GM21825 (cell line): ENCODE measurements at regions not wholly inside any gene's neighbourhood (a gene's known extent, or its start where the extent isn't known, plus 50 kb on each side); places are given as distances from the start of the nearest gene placed in this dataset.
"Not testable (repeated sequence)": the region's sequence is repeated elsewhere in the genome, so short reads cannot be mapped to it uniquely, and the experiment has no call there.

Experiments used
- ATAC-seq: cut with Tn5 transposase; IDR thresholded peaks from one replicate; pipeline ENCODE4 v1.9.1; 2021; ENCODE audit warnings: mild to moderate bottlenecking, moderate library complexity; ENCODE audit not compliant: unreplicated experiment

DNA sequence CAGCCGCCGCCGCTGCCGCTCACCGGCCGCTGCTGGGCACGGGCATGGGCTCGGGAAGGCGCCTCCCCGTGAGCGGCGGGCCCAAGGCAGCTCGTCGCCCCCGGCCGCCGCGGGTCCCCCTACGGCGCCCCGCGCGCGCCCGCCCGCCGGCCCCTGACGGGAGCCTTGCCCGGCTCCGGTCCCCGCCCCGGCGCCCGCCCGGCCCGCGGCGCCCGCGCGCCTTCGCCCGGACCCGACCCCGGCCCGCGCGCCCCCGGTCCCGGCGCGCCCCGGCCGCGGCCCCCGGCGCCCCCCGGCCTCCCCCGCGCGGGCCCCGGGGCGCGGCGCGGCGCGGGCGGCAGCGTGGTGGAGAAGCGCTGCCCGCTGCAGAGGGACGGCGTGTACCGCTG is 177.7 kb downstream of the OR4M2 start:
- ATAC-seq: no peak

DNA sequence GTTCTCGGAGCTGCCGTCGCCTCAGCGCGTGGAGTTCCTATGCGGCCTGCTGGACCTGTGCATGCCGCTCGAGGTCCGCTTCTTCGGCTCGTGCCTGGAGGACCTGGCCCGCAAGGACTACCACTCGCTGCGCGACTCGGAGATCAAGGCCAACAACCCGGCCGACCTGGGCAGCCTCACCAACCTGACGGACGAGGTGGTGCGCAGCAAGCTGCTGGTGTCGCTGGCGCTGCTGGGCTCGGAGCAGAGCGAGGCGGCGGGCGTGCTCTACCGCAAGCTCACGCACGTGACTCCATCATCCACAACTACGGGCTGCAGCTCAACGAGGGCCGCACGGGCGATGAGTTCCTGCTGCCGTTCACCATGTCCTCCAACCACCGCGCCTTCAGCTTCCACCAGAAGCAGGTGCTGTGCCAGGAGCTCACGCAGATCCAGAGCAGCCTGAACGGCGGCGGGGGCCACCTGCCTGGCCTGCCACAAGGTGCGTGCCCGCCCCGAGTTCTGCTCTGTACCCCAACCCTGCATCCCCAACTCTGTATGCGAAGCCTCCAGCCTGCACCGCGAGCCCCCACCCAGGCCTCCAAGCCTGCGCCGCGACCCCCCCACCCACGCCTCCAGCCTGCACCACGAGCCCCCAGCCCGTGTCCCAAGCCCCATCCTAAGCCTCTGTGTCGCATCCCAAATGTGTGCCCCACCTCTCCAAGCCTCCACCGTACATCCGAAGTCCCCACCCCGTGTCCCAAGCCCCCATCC is 178.2 kb downstream of the OR4M2 start:
- ATAC-seq: no peak

DNA sequence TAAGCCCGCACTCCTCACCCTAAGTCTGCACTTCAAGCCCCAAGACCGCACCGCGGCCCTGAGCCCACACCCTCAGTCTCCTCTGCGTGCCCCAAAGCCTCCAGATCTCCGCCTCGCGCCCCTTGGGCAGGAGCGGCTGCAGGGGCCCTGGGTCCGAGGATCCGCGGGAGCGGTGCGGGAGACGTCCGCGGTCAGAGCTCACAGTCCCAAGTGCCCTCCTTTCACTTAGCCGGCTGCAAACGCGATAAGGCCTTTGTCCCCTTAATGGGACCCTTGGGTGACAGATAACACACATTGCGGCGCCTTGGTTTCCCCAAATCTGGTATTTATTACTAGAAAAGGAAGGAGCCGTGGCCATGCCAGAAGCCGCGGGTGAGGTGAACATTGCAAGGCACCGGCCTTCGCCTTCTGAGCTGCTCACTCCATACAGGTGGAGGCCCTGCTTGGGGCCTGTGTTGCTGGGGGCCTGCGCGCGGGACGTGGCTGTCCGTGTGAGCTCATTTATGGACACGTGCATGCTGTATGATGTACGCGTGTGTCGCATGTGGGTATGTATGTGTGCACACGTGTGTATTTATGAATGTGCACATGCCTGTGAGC is 178.9 kb downstream of the OR4M2 start:
- not testable (repeated sequence) for ATAC-seq

DNA sequence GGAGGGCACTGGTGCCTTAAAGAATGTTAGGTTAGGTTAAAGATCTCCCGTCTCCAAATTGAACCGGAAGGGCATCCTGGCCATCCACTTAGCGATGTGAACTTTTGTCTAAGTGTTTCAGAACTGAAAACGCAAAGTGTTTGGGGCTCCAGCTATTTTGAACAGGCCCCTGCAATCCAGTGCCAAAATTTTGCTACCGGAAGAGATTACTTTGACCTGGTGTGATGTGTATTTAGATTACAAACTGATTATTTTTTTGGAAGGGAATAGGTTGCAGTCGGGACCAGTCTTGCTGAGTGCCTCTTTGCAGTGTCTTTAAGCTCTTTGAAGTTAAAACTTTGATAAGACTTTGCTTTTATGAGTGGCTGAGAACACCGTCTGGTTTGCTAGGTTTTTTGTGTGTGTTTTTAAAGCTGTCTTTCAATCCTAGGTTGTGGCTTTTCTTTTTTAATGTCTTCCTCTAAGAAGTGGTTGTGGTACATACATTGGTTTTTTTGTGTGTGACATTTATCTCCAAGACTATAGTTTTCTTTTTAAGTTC is 179.6 kb downstream of the OR4M2 start:
- no peak for ATAC-seq

DNA sequence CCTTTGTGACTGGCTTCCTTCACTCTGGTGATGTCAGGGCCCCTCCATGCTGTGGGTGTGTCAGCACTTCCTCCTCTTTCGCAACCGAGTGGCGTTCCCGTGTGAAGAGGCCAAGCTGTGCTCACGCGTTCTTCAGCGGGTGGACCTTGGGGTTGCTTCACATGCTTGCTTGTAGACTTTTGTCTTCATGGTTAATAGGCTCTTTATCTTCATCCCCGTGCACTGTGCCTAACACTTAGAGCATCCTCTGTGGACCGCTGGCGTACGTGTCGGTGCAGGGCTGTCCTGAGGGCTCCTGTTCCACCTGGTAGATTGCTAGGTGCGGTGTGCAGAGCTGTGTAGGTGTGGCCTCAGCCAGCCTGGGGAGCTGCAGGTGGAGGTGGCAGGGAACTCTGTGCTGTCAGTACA is 182.3 kb downstream of the OR4M2 start:
- ATAC-seq: no peak

DNA sequence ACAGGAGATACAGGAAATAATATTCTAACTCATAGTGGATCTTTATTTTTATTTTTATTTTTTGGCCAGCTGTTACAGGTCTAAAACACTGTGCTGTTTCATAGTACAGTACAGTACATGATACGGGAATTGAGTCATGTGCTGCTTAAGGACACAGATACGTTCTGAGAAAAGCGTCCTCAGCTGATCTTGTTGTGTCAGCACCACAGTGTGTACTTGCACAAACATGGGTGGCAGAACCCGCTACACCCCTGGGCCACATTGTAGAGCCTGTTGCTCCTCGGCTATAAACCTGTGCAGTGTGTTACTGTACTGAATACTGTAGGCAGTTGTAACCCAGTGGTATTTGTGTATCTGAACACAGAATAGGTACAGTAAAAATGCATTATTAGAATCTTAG is 183.4 kb downstream of the OR4M2 start:
- ATAC-seq: no peak

DNA sequence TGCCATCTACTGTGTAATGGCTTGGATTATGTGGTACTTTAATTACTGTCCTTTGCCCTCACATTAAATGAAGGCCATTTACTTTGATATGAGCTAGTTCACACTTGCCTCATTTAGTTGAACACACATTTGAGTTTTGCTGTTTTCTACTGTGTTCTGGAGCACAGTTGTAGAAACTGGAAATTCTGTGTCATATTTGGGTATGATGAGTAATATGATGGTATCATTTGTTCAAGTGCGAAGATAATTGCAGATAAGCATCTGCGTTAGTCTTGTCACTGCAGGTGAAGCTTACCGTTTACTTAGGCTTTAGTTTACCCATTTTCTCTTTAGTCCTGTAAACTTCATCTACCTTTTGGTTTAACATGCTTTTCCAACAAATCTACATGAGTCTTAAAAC is 183.9 kb downstream of the OR4M2 start:
- not testable (repeated sequence) for ATAC-seq

DNA sequence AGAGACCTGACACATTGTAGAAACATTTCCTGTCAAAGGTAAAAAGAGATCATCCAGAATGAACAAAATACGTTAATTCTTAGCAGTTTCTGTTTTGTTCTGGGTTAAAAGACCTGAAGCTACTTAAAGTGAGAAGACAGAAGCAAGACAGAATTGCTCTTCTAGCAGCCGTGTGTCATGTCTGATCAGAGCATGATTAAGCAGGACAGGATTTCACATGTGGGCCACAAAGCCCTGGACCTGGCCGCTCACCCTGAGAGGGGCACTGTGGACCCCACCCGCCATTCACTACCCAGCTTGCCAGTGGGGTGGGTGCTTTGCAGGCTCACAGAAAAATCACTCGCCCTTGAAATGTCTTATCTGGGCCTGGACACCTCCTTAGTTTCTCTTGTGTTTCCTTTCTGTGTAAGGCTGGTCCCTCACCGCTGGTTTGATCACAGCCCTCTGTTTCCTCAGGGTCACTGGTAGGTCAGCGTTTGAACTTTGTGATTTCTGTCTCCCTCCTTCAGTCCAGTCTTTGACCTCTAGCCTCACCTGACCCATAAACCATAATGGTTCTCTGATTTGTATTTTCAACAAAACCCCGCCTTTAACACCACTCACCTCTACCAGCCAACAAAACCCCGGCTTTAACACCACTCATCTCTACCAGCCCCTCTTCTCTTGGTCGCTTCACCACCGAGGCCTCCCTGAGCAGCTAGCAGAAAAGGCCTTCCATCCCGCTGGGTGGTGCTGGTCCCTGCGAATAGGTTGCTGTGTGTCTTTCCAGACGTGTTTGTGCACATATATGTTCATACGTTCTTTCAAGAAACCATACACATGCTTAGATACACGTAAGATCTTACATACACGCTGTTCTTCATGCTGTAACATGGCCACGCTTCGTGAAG is 185.0 kb downstream of the OR4M2 start:
- ATAC-seq: no peak

DNA sequence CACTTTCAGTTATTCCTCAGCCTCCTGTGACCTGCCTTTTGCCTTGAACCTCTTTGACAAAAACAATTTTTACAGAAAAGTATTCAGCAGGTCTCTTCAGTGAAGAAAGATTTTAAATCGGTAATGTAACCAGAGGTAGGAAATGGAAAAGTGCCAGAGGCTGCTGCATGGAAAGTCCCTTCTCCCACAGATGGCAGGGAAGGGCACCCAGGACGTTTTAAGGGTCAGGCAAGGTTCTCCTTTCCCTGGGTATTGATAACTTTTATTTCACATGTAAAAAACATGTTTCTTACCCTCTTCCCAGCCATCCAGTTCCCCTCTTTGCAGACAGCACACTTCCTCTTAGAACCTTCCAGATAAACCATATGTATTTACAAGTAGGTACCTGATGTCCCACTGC is 185.6 kb downstream of the OR4M2 start:
- no peak for ATAC-seq

DNA sequence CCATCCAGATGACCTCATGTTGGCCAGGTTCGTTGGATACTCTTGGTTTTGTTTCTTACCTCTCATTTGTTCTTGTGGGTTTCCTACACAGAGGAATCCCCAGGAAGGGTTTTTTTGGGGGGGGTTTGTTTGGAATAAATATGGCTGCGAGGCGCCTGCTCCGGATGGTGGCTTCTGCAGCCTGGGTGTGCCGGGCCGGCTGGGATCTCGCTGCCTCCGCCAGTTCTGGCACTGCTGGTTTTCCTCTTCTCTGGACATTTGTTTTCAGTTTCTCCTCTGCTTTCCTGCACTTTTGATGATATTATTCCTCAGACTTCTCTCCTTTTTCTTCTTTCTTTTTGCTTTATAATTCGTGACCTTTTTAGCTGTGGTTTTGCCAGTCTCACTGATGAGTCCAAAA is 187.4 kb downstream of the OR4M2 start:
- ATAC-seq: no peak

DNA sequence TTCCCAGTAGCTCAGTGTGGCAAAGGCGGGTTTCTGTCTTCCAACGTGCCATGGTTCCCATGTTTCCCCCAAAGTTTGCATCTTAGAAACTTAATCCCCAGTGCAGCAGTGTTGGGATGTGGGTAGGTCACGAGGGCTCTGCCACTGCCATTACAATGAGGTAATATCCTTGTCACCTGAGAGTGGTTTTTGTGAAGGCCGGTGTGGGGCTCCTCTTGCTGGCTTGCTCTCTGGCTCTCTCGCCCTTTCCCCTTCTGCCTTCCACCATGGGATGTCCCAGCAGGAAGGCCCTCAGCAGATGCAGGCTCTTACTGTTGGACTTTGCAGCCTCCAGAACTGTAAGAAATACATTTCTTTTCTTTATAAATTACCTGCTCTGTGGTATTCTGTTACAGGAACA is 187.9 kb downstream of the OR4M2 start:
- not testable (repeated sequence) for ATAC-seq

DNA sequence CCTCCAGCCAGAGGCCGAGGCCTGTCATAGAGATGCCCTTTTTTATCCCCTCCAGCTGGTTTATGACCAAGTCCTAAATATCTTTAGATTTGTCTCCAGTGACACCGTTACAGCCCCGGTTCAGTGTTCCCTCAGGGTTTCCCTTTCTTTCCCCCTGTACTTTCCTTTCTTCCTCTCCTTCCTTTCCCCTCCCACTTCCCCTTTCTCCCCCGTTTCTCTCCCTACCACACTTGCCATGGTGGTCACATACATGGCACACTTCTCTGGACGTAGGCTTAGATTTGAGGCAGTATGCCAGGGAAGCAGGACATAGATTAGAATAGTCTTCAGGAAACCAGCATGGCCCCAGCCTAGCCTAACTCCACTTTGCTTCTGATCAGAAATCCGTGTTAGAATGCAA is 188.3 kb downstream of the OR4M2 start:
- not testable (repeated sequence) for ATAC-seq

DNA sequence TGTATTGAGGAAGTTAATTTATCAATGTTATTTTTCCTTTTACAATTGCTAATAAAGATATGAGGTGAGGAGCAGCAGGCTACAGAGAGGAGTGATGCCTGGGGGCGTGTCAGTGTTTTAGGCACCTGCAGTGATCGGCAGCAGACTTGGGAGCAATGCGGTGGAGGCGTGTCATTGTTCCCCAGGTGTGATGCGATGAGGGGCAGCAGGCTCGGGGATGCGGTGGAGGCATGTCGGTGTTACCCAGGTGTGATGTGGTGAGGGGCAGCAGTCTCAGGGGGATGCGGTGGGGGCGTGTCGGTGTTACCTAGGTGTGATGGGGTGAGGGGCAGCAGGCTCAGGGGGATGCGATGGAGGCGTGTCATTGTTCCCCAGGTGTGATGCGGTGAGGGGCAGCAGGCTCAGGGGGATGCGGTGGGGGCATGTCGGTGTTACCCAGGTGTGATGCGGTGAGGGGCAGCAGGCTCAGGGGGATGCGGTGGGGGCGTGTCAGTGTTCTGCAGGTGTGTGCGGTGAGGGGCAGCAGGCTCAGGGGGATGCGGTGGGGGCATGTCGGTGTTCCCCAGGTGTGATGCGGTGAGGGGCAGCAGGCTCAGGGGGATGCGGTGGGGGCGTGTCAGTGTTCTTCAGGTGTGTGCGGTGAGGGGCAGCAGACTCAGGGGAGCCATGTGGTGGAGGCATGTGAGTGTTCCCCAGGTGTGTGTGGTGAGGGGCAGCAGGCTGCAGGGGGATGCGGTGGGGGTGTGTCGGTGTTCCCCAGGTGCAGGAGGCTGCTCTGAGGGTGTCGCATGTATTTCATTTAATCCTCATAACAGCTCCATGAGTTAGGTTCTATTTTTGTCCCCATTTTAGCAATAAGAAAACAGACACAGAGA is 186.2 kb upstream of the GOLGA6L22 start:
- not testable (repeated sequence) for ATAC-seq

DNA sequence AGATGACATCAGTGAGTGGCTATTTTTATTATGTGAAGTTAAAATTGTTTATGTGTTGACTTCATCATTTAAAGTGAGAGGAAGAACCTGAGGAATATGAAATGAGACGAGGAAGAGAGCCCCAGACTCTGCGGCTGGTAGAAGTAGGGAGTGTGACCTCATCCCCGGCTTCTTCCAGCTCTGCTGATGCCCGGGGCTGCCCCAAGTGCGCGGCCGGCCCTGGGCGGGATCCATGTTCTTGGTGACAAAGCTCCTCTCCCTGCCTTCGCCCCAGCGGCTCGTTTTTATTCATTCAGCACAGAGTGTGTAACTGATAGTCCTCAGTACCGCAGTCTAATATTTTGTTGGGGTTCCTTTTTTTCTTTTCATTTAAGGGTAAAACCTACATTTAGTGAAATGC is 185.5 kb upstream of the GOLGA6L22 start:
- ATAC-seq: not testable (repeated sequence)

DNA sequence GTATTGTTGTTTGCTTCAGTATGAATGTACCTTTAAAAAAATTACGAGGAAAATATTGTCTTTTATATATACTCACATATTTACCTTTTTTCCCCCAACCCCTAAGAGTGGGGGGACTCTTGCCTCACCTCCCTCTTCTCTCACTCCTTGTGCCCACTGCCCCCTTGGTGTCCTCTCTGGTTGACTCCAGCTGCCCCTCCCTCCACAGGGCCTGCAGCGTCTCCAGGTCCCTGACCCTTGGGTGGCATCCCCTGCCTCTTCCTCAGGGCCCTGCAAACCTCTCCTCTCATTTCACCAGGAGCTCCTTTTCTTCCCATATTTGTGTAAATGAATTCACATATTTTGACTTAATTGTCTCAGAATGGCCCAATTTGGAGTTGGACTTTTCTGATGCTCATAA is 184.3 kb upstream of the GOLGA6L22 start:
- not testable (repeated sequence) for ATAC-seq

DNA sequence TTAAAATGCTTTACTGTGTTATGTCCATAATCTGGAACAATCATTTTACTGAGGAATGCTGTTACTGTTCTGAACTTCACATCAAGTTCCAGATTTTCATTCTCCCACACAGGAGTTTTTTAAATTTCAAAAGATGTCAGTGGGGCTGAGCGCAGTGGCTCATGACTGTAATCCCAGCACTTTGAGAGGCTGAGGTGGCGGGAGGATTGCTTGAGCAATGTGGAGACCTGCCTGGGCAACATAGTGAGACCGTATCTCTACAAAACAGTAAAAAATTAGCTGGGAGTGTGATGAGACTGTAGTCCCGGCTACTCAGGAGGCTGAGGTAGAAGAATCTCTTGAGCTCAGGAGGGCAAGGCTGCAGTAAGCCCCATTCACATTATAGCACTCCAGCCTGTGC is 177.9 kb upstream of the GOLGA6L22 start:
- ATAC-seq: not testable (repeated sequence)

DNA sequence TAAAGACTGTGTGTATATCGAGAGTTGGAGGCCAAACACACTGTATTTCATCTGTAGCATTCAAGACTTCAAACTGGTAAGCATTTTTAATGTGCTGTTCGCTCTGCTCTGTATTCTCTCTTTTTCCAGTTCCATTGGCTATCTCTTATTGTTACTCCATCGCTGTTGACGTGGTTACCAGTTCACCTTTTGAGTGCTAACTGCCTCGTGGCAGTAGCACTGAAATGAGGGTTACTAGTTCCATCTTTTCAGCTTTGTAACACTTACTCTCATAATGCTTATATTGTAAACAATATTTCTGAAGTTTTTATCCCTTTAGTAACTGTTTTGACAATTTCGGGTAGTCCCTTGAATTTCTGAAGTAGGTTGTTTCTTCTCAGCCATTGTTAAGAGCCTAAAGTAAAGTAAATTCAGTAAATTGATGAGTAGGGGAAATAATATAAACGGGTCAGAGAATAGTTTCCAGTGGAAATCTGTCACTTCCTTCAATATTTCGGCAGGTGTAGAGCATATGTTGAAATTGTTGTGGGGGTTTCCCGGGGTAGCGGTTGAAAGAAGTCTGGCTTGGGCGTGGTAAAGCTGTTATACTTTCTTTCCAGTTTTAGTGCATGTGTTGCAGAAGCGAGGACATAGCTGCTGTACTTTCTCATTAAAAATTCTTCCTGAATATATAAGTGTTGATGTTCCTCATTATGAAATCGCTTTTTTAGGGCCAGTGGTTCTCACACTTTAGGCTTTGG is 175.7 kb upstream of the GOLGA6L22 start:
- peak; percentile 47 for ATAC-seq

DNA sequence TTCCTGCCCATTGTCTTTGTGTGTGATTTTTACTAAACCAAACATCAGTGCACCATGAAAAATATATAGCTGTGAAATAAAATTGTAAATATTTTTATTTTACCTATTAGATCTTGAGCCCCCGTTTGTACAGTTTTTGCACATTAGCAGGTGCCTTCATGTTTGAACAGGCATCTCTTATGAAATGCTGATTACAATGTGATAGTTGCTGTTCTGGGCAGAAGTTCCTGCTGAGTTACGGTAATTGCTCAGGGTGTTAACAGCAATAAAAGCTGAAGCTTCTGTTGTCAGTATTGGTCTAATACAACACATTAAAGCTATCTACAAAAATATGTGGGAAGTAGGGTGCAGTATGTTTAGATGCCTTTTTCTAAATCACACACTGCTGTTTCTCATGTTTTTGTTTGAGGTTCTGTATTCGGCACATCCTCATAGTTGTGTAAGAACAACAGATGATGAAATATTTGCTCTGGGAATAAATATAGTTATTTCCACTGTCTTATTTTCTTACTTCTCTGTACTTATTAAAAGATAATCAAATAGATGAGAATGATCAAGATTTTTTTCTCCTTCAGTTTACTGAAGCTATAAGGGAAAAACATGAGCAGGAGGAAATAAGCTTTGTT is 173.8 kb upstream of the GOLGA6L22 start:
- not testable (repeated sequence) for ATAC-seq

DNA sequence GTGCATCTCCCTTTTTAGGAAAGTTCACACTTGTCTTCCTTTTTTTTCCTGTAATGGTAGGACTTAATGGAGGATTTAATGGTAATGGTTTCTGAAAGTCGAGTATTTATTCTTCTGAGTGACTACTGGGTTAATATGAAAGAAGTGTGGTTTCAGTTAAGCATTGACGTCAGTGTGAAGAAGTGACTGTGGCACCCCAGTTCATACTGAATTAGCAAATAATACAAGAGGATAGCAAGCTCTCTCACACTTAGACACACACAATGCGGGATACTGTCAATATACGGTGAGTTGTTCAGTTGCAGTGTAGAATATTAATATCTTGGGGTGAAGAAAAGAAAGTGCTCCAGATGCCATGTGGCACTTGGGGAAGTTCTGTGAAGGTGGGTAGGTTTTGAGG is 167.6 kb upstream of the GOLGA6L22 start:
- not testable (repeated sequence) for ATAC-seq
